GM19455 (cell line): ENCODE measurements at regions not wholly inside any gene's neighbourhood (a gene's known extent, or its start where the extent isn't known, plus 50 kb on each side); places are given as distances from the start of the nearest gene placed in this dataset.
A peak's percentile ranks its signal among the peaks of the same experiment; 100 is the strongest.
"Not testable (repeated sequence)": the region's sequence is repeated elsewhere in the genome, so short reads cannot be mapped to it uniquely, and the experiment has no call there.

Experiments used
- ATAC-seq: cut with Tn5 transposase; IDR thresholded peaks from one replicate; pipeline ENCODE4 v1.9.1; 2021; ENCODE audit not compliant: unreplicated experiment

GRCh38 chr5:130385656-130386055 lies 481.4 kb downstream of the CHSY3 start:
- no peak for ATAC-seq

DNA sequence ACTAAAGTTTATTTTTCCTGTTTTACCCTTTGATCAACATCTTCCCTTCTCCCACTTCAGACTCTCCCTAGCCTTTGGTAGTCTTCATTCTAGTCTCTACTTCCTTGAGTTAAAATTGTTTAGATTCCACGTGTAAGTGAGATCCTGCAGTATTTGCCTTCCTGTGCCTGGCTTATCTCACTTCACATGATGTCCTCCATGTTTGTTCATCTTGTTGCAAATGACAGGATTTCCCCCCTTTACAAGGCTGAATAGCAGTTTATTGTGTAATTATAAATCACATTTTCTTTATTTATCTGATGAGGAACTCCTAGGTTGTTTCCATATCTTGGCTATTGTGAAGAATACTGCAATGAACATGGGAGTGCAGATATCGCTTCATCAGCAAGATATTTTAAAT lies 461.7 kb downstream of the CHSY3 start:
- ATAC-seq = no peak

DNA sequence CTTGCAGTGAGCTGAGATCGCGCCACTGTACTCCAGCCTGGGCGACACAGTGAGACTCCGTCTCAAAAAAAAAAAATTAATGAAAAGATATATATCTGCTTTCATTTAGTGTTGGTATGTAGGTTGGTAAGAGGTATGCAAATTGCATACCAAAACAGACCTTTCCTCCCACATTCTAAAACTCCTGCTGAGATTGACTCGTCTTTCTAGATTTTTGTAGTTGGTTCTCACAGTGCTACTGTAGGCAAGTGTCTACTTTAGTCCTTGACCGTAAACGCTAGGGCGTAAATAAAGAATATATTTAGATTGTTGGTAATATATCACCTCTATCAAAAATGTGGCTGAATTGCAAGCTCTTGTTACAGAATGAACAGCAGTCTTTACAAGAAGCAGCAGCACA lies 445.9 kb downstream of the CHSY3 start:
- ATAC-seq = no peak

DNA sequence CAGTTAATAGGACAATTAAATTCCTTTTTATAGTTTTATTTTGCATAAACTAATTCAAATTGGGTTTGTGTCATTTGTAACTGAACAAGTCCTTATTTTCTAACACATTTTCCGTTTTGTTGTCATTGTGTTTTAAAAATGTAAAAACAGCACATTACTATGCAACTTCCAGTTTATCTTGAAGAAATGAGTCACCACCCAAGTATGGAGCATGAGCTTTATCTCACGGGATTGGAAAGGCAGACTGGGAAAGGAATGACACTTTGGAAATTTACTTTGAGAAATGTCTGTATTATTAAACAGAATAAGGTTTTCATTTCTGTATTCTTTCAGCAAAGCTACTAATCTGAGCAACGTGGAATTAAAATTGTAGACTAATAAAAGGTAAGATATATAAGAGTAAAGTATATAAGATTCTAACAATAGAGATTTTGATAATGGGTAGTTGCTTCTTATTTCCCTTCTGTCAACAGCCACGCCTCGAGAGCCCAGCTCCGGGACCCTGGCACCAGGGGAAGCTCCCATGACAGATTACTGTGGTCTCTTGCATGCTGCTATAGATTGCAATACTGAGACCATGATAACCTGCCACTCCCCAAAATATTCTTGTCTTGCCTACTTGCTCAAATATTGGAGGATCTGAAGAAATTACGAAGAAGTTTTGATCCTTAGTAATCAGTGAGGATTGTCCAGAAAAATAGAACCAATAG lies 433.1 kb downstream of the CHSY3 start:
- ATAC-seq = no peak

DNA sequence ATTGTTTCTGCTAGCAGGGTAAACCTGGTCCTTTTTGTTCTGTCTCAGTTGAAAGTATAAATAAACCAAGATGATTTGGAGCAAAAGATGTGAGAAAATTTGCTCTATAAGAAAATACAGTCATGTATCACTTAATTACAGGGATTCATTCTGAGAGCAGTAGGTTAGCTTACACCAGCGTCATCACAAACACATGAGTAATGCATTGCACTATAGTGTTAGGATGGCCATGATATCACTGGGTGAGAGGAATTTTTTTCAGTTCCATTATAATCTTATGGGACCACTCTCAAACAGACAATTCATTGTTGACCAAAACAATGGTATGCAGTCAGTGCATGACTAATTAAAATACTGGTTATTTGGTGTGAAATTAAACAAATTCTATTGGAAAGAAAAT lies 430.9 kb downstream of the CHSY3 start:
- no peak for ATAC-seq

GRCh38 chr5:130333089-130333488 lies 428.8 kb downstream of the CHSY3 start:
- no peak for ATAC-seq

DNA sequence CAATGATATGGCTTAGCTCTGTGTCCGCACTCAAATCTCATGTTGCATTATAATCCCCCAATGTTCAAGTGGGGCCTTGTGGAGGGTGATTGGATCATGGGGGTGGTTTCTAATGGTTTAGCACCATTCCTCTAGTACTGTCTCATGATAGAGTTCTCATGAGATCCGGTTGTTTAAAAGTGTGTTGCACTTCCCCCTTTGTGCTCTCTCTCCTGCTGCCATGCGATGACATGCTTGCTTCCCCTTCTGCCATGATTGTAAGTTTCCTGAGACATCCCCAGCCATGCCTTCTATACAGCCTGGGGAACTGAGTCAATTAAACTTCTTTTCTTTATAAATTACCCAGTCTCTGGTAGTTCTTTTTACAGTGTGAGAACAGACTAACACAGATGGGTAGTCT lies 427.1 kb downstream of the CHSY3 start:
- no peak for ATAC-seq

GRCh38 chr5:130324953-130325671 lies 420.8 kb downstream of the CHSY3 start:
- ATAC-seq = no peak

- ATAC-seq = peak; percentile 100
Measured at GRCh38 chr5:130323804-130324454, 419.7 kb downstream of the CHSY3 start.

GRCh38 chr5:130321931-130322330 lies 417.7 kb downstream of the CHSY3 start:
- no peak for ATAC-seq

GRCh38 chr5:130316971-130317680 lies 412.9 kb downstream of the CHSY3 start:
- no peak for ATAC-seq

DNA sequence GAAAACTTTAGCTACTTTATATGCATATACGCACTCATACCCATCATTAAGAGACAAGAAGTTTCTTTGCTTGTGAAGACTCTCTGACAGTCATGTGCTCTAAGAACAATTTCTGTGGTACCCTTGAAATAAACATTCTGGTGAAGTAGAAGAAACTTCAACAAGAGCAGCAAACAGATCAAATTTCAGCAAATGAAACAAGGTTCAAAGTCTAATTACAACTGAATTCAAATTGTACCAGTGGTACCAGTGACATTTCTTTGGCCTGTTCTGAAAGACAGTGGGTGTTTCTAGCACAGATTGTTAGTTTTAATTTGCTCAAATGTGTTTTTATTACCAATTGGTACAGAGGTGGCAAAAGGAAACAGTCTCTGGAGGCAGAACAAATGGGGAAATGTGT lies 391.0 kb downstream of the CHSY3 start:
- ATAC-seq = no peak

DNA sequence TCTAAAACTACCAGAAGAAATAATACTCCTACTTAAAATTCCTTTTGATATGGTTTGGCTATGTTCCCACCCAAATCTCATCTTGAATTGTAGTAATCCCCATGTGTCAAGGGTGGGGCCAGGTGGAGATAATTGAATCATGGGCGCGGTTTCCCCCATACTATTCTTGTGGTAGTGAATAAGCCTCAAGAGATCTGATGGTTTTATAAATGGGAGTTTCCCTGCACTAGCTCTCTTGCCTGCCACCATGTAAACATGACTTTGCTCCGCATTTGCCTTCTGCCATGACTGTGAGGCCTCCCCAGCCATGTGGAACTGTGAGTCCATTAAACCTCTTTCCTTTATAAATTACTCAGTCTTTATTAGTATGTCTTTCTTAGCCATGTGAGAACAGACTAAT lies 390.5 kb downstream of the CHSY3 start:
- ATAC-seq = not testable (repeated sequence)

GRCh38 chr5:130290219-130290618 lies 386.0 kb downstream of the CHSY3 start:
- ATAC-seq = no peak

- ATAC-seq = no peak
Measured at GRCh38 chr5:130289132-130290088, 385.1 kb downstream of the CHSY3 start.

- no peak for ATAC-seq
Measured at GRCh38 chr5:130287438-130287837, 383.2 kb downstream of the CHSY3 start.

GRCh38 chr5:130286971-130287370 lies 382.7 kb downstream of the CHSY3 start:
- no peak for ATAC-seq

DNA sequence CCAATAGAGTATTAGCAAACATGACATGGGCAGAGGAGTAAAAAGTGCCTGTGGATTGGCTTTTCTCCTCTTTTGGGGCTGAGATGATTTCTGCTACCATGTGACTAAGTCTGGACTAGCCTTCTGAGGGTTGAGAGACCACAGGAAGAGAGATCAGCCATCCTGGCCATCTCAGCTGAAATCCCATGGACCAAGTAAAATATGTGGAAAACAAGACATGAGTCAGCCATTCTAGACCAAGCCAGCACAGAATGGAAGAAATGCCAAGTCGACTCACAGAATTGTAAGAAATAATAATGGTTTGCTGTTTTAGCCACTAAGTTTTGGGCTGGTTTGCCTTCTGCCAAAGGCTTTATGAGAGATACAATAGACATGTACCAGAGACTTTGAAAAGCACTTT lies 377.8 kb downstream of the CHSY3 start:
- ATAC-seq = no peak

DNA sequence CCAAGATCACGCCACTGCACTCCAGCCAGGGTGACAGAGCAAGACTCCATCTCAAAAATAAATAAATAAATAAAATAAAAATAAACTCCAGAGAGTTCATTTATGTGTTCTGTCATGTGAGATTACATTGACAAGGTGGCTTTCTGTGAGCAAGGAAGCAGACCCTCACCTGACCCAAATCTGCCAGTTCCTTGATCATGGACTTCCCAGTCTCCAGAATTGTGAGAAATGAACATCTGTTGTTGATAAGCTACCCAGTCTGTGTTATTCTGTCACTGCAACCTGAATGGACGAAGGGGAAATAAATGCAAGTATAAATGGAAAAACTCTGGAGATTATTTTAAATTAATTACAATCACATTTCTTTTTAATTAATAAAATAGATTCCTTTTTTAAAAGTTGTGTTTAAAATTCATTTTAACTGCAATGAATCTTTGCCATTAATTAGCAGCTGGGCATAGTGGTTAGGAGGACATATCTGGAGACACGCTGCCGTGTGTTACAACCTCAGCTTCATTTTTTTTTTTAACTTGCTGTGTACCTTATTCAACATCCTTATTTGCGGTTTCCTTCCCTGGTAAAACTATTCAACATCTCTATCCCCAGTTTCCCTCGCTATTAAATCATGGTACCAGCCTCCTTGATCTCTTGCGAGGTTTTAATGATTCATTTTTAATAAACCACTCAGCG lies 376.4 kb downstream of the CHSY3 start:
- no peak for ATAC-seq

DNA sequence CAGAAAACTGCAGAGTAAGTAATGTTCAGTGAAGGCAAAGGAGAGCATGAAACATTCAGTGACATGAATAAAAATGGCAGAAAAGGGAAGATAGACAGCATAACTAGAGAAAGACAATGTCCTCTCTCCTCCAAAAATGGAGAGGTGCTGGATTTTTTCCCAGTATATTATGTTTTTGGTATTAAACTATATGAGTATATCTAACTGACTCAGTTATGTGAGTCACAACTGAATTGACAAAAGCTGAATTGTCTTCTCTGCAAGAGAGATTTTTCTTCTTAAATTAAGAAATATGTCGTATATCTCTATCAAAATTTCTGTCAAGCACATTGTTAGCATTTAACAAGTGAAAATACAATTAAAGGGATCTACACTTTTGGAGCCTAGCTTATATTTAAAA lies 375.1 kb downstream of the CHSY3 start:
- no peak for ATAC-seq
